ENCODE measurements at regions not wholly inside any gene's neighbourhood (a gene's known extent, or its start where the extent isn't known, plus 50 kb on each side); places are given as distances from the start of the nearest gene placed in this dataset.

- Histone ChIP-seq H3K4me3 (replicated peaks; ENCODE audit: low read depth, low read length) (no peak overlapping the region), H3K36me3 (ENCODE audit: control insufficient read depth, insufficient read depth, low read length) (no peaks in the 10 kb centered on the region), H3K27me3 (replicated peaks; ENCODE audit: control insufficient read depth, insufficient read depth, low read length) (peaks cover 3% of the 10 kb centered on the region)
- no peak for TF ChIP-seq CTCF (IDR thresholded peaks at IDR 0.05; ENCODE audit: insufficient read depth, low read length, poor library complexity, severe bottlenecking)
- no peak for DNase-seq (ENCODE audit: extremely low read depth, insufficient read length)
Observed at GRCh38 chr1:25056536-25056935, 126.5 kb upstream of the RUNX3 start.

DNA sequence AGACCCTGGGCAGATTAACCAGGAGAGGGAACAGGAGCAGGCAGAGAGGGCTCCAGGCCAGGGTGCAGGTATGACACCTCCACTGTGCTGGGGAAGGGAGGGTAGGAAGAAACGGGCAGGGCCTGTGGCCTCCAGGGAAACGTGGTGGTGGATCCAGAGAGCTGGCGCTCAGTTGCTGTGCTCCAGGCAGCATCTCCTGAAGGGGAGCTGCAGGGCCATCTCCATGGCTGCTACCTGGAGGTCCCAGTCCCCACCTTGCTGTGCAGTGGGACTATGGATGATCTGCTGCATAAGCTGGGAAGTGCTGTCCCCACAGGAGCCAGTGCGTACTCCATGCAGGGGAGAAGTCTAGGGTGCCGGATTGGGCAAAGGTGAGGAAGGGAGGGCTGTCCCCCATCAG, 125.9 kb upstream of the RUNX3 start:
- DNase-seq (ENCODE audit: extremely low read depth, insufficient read length) = no peak
- TF ChIP-seq CTCF (IDR thresholded peaks at IDR 0.05; ENCODE audit: insufficient read depth, low read length, poor library complexity, severe bottlenecking) = no peak
- Histone ChIP-seq H3K27me3 (replicated peaks; ENCODE audit: control insufficient read depth, insufficient read depth, low read length) (peaks cover 3% of the 10 kb centered on the region), H3K36me3 (ENCODE audit: control insufficient read depth, insufficient read depth, low read length) (no peaks in the 10 kb centered on the region), H3K4me3 (replicated peaks; ENCODE audit: low read depth, low read length) (no peak overlapping the region)

GRCh38 chr1:25055324-25055780, 125.3 kb upstream of the RUNX3 start:
- no peak for TF ChIP-seq CTCF (IDR thresholded peaks at IDR 0.05; ENCODE audit: insufficient read depth, low read length, poor library complexity, severe bottlenecking)
- Histone ChIP-seq H3K4me3 (replicated peaks; ENCODE audit: low read depth, low read length) (no peak overlapping the region), H3K27me3 (replicated peaks; ENCODE audit: control insufficient read depth, insufficient read depth, low read length) (peaks cover 3% of the 10 kb centered on the region), H3K36me3 (ENCODE audit: control insufficient read depth, insufficient read depth, low read length) (no peaks in the 10 kb centered on the region)
- DNase-seq (ENCODE audit: extremely low read depth, insufficient read length) = no peak

DNA sequence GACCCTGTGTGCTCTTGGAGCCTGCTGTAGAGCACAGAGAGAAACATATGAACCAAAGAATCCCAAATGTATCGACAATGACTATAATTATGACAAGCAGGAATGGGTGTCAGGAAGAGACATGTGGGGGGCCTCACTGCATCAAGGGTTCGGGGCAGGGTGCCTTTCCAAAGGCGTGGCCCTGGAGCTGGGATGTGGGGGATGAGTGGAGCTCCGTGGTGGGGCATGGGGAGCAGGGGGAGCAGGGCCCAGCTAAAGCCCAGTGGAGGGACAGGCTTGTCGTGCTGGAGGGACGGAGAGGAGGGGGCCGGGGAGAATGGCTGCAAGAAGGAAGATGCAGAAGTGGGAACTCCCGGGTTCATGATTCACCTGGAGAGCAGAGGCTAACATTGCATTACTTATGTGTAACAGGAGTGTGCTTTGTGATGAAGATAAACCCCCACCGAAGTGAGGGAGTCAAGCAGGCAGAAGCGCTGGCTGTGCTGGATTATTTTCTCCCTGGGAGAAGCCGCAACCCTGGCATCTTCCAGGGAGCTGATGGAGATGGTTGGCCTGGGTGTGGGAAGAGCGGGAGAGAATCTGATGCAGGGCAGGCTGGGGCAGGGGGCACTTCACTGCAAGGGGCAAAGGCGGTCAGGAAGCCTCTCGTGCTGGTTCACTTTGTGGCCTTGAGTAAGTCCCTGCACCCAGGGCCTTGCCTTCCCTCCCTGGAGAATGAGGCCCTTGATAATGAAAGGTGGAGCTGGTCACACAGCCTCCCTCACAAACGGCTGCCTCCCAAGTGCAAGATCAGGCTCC, 124.6 kb upstream of the RUNX3 start:
- Histone ChIP-seq H3K27me3 (replicated peaks; ENCODE audit: control insufficient read depth, insufficient read depth, low read length) (peaks cover 3% of the 10 kb centered on the region), H3K4me3 (replicated peaks; ENCODE audit: low read depth, low read length) (no peak overlapping the region), H3K36me3 (ENCODE audit: control insufficient read depth, insufficient read depth, low read length) (no peaks in the 10 kb centered on the region)
- TF ChIP-seq CTCF (IDR thresholded peaks at IDR 0.05; ENCODE audit: insufficient read depth, low read length, poor library complexity, severe bottlenecking) = no peak
- DNase-seq (ENCODE audit: extremely low read depth, insufficient read length) = no peak

DNA sequence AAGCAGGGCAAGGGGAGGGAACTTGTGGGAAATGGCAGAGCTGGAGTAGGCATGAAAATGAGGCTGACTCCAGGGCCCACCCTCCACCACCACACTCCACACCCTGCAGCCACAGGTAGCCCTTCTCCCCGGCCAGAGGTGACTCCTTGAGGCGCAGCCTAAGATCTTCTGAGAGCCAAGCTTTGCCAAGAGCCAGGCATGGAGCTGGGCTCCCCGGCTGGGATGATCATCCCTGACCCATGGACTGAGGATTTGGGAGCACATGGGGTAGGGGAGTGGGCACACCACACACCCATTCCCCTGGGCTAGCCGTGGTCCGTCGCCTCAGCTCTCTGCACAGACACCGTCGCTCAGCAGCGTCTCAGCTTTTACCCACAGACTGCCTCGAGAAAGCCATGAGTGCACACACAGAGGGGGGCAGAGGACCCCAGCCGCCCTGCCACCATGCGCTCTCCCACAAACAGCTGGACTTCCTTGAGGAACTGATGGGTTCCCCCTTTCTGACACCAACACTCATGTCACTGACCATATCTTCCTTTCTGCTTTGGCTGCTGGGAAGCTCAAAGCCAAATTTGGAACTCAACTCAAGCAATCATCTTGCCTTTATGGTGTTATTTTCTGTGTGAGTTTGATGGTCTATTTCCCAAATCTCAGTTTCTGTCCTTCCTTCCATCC, 123.6 kb upstream of the RUNX3 start:
- TF ChIP-seq CTCF (IDR thresholded peaks at IDR 0.05; ENCODE audit: insufficient read depth, low read length, poor library complexity, severe bottlenecking) = no peak
- H3K36me3 ChIP-seq (ENCODE audit: control insufficient read depth, insufficient read depth, low read length) = no peaks in the 10 kb centered on the region
- no peak for DNase-seq (ENCODE audit: extremely low read depth, insufficient read length)
- no peak overlapping the region for H3K4me3 ChIP-seq (replicated peaks; ENCODE audit: low read depth, low read length)
- peaks cover 3% of the 10 kb centered on the region for H3K27me3 ChIP-seq (replicated peaks; ENCODE audit: control insufficient read depth, insufficient read depth, low read length)
